SK-MEL-5 (cell line): ENCODE measurements at regions not wholly inside any gene's neighbourhood (a gene's known extent, or its start where the extent isn't known, plus 50 kb on each side); places are given as distances from the start of the nearest gene placed in this dataset.
"Not testable (repeated sequence)": the region's sequence is repeated elsewhere in the genome, so short reads cannot be mapped to it uniquely, and the experiment has no call there.

ENCODE experiments used
- DNase-seq: peaks from one replicate; pipeline ENCODE4 v3.0.0-alpha.2; 2016; ENCODE audit warnings: low read depth, low spot score
- in situ Hi-C: cut with HindIII; loops from 2 replicates; pipeline ENCODE4 v1.10.0; 2016; ENCODE audit warnings: low sequenced_read_pairs, high pct_unique_total_duplicates, low pct_unique_long_range_greater_than_20kb

DNA sequence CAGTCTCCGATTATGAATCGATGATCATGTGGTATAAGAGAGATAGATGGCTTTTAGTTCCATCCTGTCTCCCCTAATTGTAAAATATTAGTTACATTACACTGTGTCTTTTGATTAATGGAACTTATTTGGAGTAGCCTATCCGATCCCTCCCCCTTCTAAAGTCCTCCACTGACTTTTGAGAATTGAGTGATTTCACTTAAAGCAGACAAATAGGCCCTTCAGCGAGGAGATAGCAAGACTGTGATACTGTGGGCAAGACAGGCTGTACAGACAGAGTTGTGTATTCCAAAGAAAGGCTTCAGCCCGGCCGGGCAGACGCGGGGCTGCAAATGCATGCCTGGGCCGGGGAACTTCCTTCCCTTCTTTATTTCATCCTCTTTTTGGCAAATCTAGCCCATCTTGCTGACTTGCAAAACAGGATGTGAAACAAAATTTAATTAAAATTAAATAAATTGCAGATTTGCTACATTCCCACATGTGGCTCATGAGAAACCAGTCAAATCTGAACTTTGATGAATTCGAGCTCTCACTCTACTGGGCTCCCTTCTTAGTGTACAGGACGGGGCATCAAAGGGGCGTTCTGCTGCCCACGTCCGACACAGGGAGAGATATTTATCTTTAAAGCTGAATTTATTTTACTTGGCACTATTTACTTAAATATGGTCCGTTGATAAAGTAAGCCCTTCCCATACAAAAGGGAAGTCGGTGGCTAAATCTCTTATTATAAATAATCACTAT lies 314.8 kb downstream of the ZNF536 start:
- in situ Hi-C loops = no loop called here

DNA sequence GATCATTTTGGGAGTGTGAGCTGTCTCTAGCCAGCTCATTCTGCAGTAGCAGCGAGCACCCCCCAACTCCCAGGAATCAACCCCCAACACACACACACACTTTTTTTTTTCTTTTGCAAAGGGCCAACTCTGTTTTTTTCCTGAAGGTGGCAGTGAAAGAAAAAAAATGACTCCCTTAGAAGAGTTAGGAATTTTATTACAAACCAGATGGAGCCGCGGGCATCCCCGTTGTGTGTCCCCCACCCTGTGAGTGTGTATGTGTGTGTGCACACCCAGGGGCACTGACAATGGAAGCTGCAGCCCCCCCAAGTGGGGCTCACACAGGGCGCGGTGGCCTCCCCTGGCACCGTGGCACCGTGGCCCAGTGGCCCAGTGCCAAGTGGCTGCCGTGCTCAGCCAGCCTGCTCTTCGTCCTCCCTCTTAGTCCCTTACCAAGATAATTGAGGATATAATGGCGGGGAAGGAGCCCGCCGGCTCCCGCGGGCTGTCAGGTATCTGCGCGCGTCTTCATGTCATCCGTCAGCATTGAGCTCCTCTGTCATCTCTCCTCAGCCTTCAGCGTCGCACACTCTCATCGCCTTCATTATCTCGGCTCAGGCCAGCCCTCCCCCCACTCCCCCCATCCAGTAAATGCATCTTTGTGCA lies 314.1 kb downstream of the ZNF536 start:
- no peak for DNase-seq
- in situ Hi-C loops = no loop called here

More for the DNA sequence above, 314.8 kb downstream of the ZNF536 start:
- DNase-seq = no peak

DNA sequence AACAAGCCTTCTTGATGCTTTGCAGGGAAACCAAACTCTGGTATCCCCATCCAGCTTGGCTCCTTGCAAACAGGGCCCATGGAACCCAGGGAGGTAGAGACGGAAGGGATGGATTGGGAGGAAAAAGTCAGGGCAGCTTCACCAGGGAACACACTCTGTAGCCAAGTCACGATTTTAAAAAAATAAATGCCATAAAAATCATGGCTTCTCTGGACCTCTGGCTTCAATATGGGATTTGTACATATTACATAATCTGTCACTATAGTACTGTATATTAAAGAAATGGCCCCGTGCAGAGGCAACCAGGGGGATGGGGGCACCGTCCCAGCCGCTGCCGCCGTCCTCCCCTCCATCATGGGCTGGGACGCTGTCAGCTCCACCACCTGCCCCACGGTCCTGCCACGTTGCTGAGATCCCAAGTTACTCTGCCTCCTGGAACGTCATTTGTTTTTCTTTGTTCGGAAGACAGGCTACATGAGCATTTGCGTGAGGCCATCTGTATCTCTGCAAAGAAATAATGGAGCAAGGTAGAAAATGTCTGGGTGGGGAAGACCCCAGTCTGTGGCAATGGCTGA lies 313.3 kb downstream of the ZNF536 start:
- in situ Hi-C loops = no loop called here
- DNase-seq = no peak

- no peak for DNase-seq
- in situ Hi-C loops = no loop called here
Observed at GRCh38 chr19:30684613-30685012, 312.4 kb downstream of the ZNF536 start.

DNA sequence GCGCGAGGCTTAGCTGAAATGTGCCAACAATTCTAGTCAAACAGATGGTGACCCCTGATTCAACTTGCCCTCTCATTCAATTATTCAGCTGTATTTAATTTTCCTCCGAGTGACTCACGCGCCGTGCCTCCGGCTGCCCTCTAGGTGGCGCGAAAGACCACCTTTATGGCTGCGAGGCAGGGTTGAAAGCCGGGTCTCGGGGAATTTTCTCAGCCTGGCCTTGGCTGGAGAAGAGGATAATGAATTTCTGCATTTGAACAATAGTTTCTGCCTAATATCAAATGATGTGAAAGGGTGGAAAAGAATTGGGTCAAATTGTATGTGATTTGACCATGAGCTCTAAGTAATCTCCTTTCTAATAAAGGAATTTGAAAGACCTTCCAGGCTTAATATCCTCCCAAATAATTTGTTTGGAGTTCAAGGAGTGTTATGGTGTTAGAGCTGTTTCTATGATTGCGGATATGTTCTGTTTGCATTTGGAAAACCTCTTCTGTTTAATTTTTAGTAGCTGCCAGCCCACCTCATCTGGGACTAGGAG lies 310.9 kb downstream of the ZNF536 start:
- in situ Hi-C loops = no loop called here
- DNase-seq = peak; percentile 64

DNA sequence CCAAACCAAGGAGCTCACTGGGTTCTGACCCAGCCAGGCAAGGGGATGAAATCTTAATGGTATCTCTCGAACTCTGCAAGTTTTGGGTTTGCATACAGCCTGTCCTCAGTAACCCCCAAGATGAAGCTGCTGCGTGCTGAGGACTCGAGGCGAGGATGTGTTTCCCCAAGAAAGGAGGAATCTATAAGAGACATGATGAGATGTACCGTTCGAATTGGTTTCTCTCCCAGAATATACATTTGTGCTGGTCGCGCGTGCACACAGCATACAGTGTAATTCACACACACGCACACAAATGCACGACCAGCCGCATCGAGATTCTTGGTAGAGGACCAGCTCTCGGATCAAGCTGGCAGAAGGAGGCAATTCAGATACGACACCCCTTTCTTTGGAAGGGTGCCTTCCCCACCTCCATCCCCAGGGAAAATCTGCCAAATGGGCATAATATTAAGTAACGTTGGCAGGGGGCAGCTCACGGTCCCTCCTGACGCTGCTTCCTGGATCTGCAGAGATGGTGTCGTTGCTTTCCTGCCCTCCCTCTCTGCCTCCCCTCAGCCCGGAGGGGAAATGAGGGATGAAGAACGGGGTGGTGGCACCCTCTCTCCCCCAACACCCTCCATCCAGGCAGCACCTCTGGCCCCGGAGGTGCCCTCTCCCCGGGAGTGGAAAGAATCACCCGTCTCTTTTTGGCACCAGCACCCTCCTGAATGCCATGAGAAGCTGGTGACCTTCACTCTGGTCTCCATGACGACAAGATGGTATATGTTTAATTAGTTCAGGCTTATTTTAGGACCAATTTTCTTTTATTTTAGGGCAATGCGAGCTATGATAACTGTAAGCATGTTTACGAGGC lies 310.2 kb downstream of the ZNF536 start:
- in situ Hi-C loops = no loop called here

DNA sequence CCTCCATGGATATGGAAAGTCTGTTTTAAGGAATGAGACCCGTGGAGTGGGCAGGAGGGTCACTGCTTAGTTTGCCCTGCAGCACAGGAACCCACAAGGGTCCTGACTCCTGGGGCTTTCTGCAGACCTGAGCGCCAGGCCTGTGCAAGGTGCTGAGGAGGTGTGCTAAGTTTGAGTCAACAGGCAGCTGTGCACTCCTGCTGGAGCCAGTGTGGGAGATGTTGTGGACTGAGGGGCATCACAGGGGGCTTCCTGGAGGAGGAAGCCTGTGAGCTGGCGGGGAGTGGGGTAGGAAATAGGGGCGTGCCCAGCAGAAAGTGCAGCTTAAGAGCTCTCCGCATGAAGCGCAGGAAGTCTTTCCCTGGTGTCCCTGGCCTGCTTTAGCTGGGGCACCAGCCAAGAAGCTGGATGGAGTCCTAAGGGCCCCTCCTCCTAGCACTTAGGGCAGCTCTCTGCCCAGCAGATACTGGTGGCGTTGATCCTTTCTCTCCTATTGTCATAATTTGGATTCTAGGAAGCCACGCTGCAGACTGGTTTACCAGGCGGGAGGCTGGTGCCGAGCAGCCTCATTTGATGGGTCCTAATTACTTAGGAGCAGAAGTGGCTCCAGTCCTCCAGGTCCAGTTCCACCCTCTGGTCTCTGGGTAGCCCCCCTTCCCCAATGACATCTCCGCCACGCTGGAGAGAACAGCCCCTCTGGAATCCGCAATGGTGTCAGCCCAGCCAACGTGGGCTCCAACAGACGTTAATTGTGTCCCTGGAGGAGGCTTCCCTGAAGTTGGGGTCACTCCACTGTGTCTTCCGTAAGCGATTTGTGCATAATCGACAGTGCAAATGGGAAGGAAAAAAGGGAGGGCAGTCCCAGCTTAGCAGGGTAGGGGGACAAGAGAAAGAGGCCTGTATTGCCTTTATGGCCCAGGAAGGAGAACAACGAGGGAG lies 309.2 kb downstream of the ZNF536 start:
- no peak for DNase-seq
- in situ Hi-C loops = no loop called here

More for the DNA sequence above, 310.2 kb downstream of the ZNF536 start:
- DNase-seq = no peak

- DNase-seq, in situ Hi-C loops: not testable (repeated sequence)
Observed at GRCh38 chr19:30680399-30680798, 308.2 kb downstream of the ZNF536 start.

DNA sequence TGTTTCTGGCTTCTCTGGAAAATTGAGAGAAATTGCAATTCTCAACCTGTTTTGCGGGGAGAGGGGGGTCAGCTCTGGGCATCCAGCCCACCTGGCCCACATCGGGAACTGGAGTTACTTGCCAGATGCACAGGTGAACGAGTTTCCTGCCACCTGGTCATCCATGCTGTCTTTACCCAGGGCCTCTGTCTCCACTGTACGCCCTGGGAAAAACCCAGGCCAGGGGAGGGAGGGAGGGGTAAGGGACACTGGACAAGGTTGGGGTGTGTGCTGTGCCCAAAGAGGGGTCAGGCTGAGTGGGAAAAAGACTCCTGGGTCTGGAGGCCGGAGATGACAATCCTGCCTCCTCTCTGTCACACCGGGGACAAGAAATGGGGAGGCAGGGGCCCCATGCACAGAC lies 307.6 kb downstream of the ZNF536 start:
- in situ Hi-C loops = no loop called here
- DNase-seq = no peak

GRCh38 chr19:30679153-30679702 lies 307.0 kb downstream of the ZNF536 start:
- in situ Hi-C loops = no loop called here
- DNase-seq = no peak

GRCh38 chr19:30678168-30678567 lies 306.0 kb downstream of the ZNF536 start:
- in situ Hi-C loops = no loop called here
- DNase-seq = no peak

DNA sequence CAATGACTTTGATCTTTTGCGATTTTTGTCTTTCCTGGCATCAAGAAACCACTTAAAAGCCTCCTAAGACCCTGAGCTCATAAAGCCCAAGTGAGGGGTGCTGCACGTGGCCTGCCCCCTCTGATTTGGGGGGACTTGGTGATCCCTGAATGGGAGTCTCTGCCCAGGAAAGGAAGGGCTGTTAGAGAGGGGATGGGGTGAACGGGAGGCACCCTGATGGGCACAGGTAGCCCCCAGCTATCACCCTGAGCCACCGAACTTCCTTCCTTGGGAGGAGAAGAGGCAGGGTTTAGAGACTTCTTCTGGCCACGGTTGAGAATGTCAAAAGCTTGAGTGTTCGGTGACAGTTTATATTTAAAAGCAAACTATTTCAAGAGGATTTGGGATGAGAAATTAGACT lies 305.5 kb downstream of the ZNF536 start:
- DNase-seq = no peak
- in situ Hi-C loops = no loop called here

DNA sequence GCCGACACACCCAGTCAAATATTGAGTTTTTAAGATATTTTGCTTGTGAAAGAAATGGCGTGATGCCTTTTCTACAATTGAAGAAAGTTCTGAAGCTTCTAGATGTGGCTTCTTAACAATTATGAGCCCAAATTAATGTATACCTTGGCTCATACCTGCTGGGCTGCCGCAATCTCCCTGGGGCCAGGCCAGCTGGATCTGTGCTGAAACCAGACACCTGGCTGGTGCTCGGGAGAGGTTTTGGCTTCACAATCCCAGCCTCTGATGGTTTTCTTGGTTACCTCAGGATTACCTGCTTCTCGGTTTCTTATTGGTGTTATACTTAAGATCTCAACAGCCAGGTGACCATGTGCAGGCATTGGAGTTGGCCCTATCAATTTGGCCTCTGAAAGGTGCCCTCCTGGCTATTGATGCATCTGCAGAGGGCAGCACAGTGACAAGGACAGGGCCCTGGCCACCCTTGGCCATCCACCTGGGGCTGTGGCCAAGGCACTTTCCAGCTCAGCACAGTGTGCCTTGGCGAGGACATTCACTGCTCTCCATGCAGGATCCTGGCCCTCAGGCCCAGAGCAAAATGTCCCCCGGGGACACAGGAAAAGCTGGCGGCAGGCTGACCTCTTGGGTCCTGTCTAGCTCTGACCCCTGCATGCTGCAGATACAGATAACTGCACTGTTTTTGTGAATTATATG lies 305.0 kb downstream of the ZNF536 start:
- in situ Hi-C loops = no loop called here

GRCh38 chr19:30675086-30675485 lies 302.9 kb downstream of the ZNF536 start:
- no peak for DNase-seq
- in situ Hi-C loops = no loop called here

More for the DNA sequence above, 305.0 kb downstream of the ZNF536 start:
- DNase-seq = no peak

DNA sequence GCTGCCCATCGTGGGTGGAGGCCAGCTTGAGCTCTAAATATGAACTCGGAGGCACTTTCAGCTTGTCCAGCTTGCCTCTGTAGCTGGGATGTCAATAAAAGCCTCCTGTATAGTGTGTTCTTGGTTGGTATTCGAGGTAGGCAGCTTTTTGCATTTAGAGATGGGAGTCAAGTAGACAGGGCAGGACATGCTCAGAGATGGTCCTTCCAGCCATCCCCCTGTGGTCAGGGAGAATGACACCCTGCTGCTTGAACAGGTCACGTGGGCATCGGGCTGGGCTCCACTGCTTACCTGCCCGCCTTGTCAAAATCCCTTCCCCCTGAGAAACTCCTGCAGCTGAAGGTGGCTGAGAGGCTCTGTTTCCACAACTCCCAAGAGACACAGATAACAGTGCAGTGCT lies 302.5 kb downstream of the ZNF536 start:
- no peak for DNase-seq
- in situ Hi-C loops = no loop called here

- in situ Hi-C loops = no loop called here
- DNase-seq = no peak
Observed at GRCh38 chr19:30673336-30673735, 301.2 kb downstream of the ZNF536 start.
